Type B pancreatic cell (in vitro differentiated cells): ENCODE measurements at regions not wholly inside any gene's neighbourhood (a gene's known extent, or its start where the extent isn't known, plus 50 kb on each side); places are given as distances from the start of the nearest gene placed in this dataset.
A peak's percentile ranks its signal among the peaks of the same experiment; 100 is the strongest.

ENCODE experiments used
- DNase-seq: peaks from one replicate; pipeline ENCODE4 v3.0.0; 2021; ENCODE audit warnings: mixed read lengths; ENCODE audit not compliant: unreplicated experiment; ENCODE audit errors: extremely low spot score
- H3K27ac Mint-ChIP-seq: 2 replicates; pipeline ENCODE4 v1.8.0; 2021; ENCODE audit warnings: mild to moderate bottlenecking, mixed read lengths
- H3K27me3 Mint-ChIP-seq: 2 replicates; pipeline ENCODE4 v1.8.0; 2021; ENCODE audit warnings: mixed read lengths
- H3K36me3 Mint-ChIP-seq: 2 replicates; pipeline ENCODE4 v1.8.0; 2021; ENCODE audit warnings: mixed read lengths
- H3K4me1 Mint-ChIP-seq: one replicate; pipeline ENCODE4 v1.8.0; 2021; ENCODE audit warnings: mixed read lengths; ENCODE audit not compliant: unreplicated experiment
- H3K4me3 Mint-ChIP-seq: 2 replicates; pipeline ENCODE4 v1.8.0; 2021; ENCODE audit warnings: mild to moderate bottlenecking, mixed read lengths
- H3K9me3 Mint-ChIP-seq: 2 replicates; pipeline ENCODE4 v1.8.0; 2021; ENCODE audit warnings: mixed read lengths
- CTCF ChIP-seq: fragments of 200-600 bp; sonication (generic); conservative IDR thresholded peaks from 2 replicates; pipeline ENCODE4 v1.5.0; 2021; ENCODE audit warnings: antibody characterized with exemption, mild to moderate bottlenecking

- no peak for DNase-seq
- H3K27me3 Mint-ChIP-seq = no peaks in the 10 kb centered on the region
- peaks cover 13% of the 10 kb centered on the region for H3K4me1 Mint-ChIP-seq
- H3K36me3 Mint-ChIP-seq = peaks cover 10% of the 10 kb centered on the region
- peak overlapping the region; percentile 31 for H3K27ac Mint-ChIP-seq
- TF ChIP-seq CTCF = no peak
- H3K4me3 Mint-ChIP-seq = peak overlapping the region; percentile 1
- peaks cover 6% of the 10 kb centered on the region for H3K9me3 Mint-ChIP-seq
These were observed 81.9 kb upstream of the ATF7IP start for GRCh38 chr12:14283489-14284144.

GRCh38 chr12:14284184-14284722 lies 81.2 kb upstream of the ATF7IP start:
- DNase-seq = no peak
- Mint-ChIP-seq H3K36me3 (peaks cover 10% of the 10 kb centered on the region), H3K27me3 (no peaks in the 10 kb centered on the region), H3K4me3 (no peak overlapping the region), H3K9me3 (peaks cover 6% of the 10 kb centered on the region), H3K4me1 (peaks cover 13% of the 10 kb centered on the region), H3K27ac (peak overlapping the region; percentile 31)
- no peak for TF ChIP-seq CTCF

GRCh38 chr12:14289601-14290000 lies 75.9 kb upstream of the ATF7IP start:
- H3K27me3 Mint-ChIP-seq = no peaks in the 10 kb centered on the region
- H3K4me3 Mint-ChIP-seq = no peak overlapping the region
- no peak for TF ChIP-seq CTCF
- no peak for DNase-seq
- H3K4me1 Mint-ChIP-seq = peaks cover 1% of the 10 kb centered on the region
- no peak overlapping the region for H3K27ac Mint-ChIP-seq
- H3K36me3 Mint-ChIP-seq = peaks cover 14% of the 10 kb centered on the region
- peaks cover 16% of the 10 kb centered on the region for H3K9me3 Mint-ChIP-seq

GRCh38 chr12:14290951-14291350 lies 74.5 kb upstream of the ATF7IP start:
- peaks cover 16% of the 10 kb centered on the region for H3K9me3 Mint-ChIP-seq

GRCh38 chr12:14303661-14304155 lies 61.8 kb upstream of the ATF7IP start:
- H3K36me3 Mint-ChIP-seq = peaks cover 15% of the 10 kb centered on the region
- H3K4me3 Mint-ChIP-seq = no peak overlapping the region
- DNase-seq = no peak
- no peaks in the 10 kb centered on the region for H3K27me3 Mint-ChIP-seq
- TF ChIP-seq CTCF = no peak
- H3K27ac Mint-ChIP-seq = no peak overlapping the region
- no peaks in the 10 kb centered on the region for H3K4me1 Mint-ChIP-seq
- peaks cover 17% of the 10 kb centered on the region for H3K9me3 Mint-ChIP-seq

More at GRCh38 chr12:14290951-14291350, 74.5 kb upstream of the ATF7IP start:
- Mint-ChIP-seq H3K4me1 (no peaks in the 10 kb centered on the region), H3K27me3 (peaks cover 3% of the 10 kb centered on the region), H3K27ac (no peak overlapping the region), H3K4me3 (no peak overlapping the region), H3K36me3 (peaks cover 18% of the 10 kb centered on the region)
- no peak for TF ChIP-seq CTCF
- no peak for DNase-seq
